GM23338 (cell line): ENCODE measurements at regions not wholly inside any gene's neighbourhood (a gene's known extent, or its start where the extent isn't known, plus 50 kb on each side); places are given as distances from the start of the nearest gene placed in this dataset.

ENCODE experiments used
- ATAC-seq: fragments of 200-7000 bp; cut with Tn5 transposase; 3 replicates; pipeline ENCODE4 v1.9.1; 2020
- DNase-seq: peaks from one replicate; pipeline ENCODE4 v3.0.0-alpha.2; 2015; ENCODE audit warnings: low spot score
- H2AFZ ChIP-seq: fragments of 200-600 bp; sonication (generic); 2 replicates; pipeline ENCODE4 v1.8.0; 2016; ENCODE audit warnings: antibody characterized with exemption, mild to moderate bottlenecking, moderate library complexity
- H3F3A ChIP-seq: fragments of 200-600 bp; sonication (generic); replicated peaks from 2 replicates; pipeline ENCODE4 v1.8.0; 2017; ENCODE audit warnings: antibody characterized with exemption, mixed run types, low read depth
- H3K27ac ChIP-seq: fragments of 200-600 bp; sonication (generic); 2 replicates; pipeline ENCODE4 v1.6.1; 2016; ENCODE audit warnings: low read depth
- H3K27me3 ChIP-seq: fragments of 200-600 bp; sonication (generic); 2 replicates; pipeline ENCODE4 v1.8.0; 2016; ENCODE audit warnings: mild to moderate bottlenecking, mixed run types, moderate library complexity; ENCODE audit not compliant: insufficient read depth
- H3K36me3 ChIP-seq: fragments of 200-600 bp; sonication (generic); 2 replicates; pipeline ENCODE4 v1.8.0; 2016; ENCODE audit warnings: mild to moderate bottlenecking; ENCODE audit not compliant: insufficient read depth
- H3K4me1 ChIP-seq: fragments of 200-600 bp; sonication (generic); 2 replicates; pipeline ENCODE4 v1.8.0; 2016; ENCODE audit warnings: mild to moderate bottlenecking, moderate library complexity; ENCODE audit not compliant: insufficient read depth
- H3K4me2 ChIP-seq: fragments of 200-600 bp; sonication (generic); 2 replicates; pipeline ENCODE4 v1.7.1; 2017; ENCODE audit warnings: mixed run types
- H3K4me3 ChIP-seq: fragments of 200-600 bp; sonication (generic); 2 replicates; pipeline ENCODE4 v1.6.1; 2016; ENCODE audit warnings: mixed run types
- H3K79me2 ChIP-seq: fragments of 200-600 bp; sonication (generic); replicated peaks from 2 replicates; pipeline ENCODE4 v1.8.0; 2017; ENCODE audit warnings: mild to moderate bottlenecking; ENCODE audit not compliant: insufficient read depth
- H3K9me2 ChIP-seq: fragments of 200-600 bp; sonication (generic); 2 replicates; pipeline ENCODE4 v1.8.0; 2017; ENCODE audit not compliant: insufficient read depth
- H4K20me1 ChIP-seq: fragments of 200-600 bp; sonication (generic); replicated peaks from 2 replicates; pipeline ENCODE4 v1.8.0; 2017; ENCODE audit warnings: mild to moderate bottlenecking; ENCODE audit not compliant: insufficient read depth
- H3K27ac Mint-ChIP-seq: 2 replicates; pipeline ENCODE4 v1.8.0; 2020; ENCODE audit warnings: inconsistent platforms, mild to moderate bottlenecking, moderate library complexity, mixed read lengths
- H3K27me3 Mint-ChIP-seq: 3 replicates; pipeline ENCODE4 v1.8.0; 2022; ENCODE audit warnings: low read depth, mild to moderate bottlenecking, moderate library complexity, mixed read lengths, inconsistent platforms; ENCODE audit not compliant: insufficient read depth, poor library complexity
- H3K36me3 Mint-ChIP-seq: 3 replicates; pipeline ENCODE4 v1.8.0; 2021; ENCODE audit warnings: low read depth, mild to moderate bottlenecking, inconsistent platforms, moderate library complexity, mixed read lengths
- H3K4me1 Mint-ChIP-seq: 3 replicates; pipeline ENCODE4 v1.8.0; 2020; ENCODE audit warnings: mild to moderate bottlenecking, inconsistent platforms, mixed read lengths
- H3K4me3 Mint-ChIP-seq: 3 replicates; pipeline ENCODE4 v1.8.0; 2021; ENCODE audit warnings: moderate library complexity, mild to moderate bottlenecking, inconsistent platforms, mixed read lengths
- H3K9me3 Mint-ChIP-seq: 3 replicates; pipeline ENCODE4 v1.8.0; 2020; ENCODE audit warnings: moderate library complexity, mild to moderate bottlenecking, inconsistent platforms, mixed read lengths
- CREB1 ChIP-seq: fragments of 250-450 bp; sonication (Bioruptor Pico); IDR thresholded peaks from 2 replicates; pipeline ENCODE4 v1.5.0; 2020; ENCODE audit warnings: low read depth, mild to moderate bottlenecking, moderate library complexity
- CTCF ChIP-seq, 2 experiments: fragments of 200-600 bp in 1 of 2; sonication (generic) in 1 of 2; conservative IDR thresholded peaks; 2 replicates each; pipeline versions ENCODE4 v1.5.1 to v1.6.1; 2016 to 2017; ENCODE audit warnings: antibody characterized with exemption in 2 of 2, low read depth in 2 of 2, mild to moderate bottlenecking in 2 of 2, moderate library complexity in 1 of 2
- ETS1 ChIP-seq: IDR thresholded peaks from 2 replicates; pipeline ENCODE4 v1.6.1; 2016; ENCODE audit warnings: antibody characterized with exemption
- EZH2 ChIP-seq: fragments of 200-600 bp; sonication (generic); IDR thresholded peaks from one replicate; pipeline ENCODE4 v1.8.0; 2017; ENCODE audit warnings: antibody characterized with exemption, mild to moderate bottlenecking, low read depth; ENCODE audit not compliant: unreplicated experiment
- EZH2phosphoT487 ChIP-seq: fragments of 200-600 bp; sonication (generic); IDR thresholded peaks from one replicate; pipeline ENCODE4 v1.8.1; 2018; ENCODE audit warnings: antibody characterized with exemption; ENCODE audit not compliant: unreplicated experiment
- JUNB ChIP-seq: IDR thresholded peaks from one replicate; pipeline ENCODE4 v1.6.1; 2016; ENCODE audit warnings: antibody characterized with exemption; ENCODE audit not compliant: unreplicated experiment
- NANOG ChIP-seq: IDR thresholded peaks from 2 replicates; pipeline ENCODE4 v1.6.1; 2016; ENCODE audit warnings: antibody characterized with exemption, borderline replicate concordance
- POLR2AphosphoS5 ChIP-seq: IDR thresholded peaks from 2 replicates; pipeline ENCODE4 v1.6.1; 2016; ENCODE audit warnings: antibody characterized with exemption, low read depth
- REST ChIP-seq: IDR thresholded peaks from one replicate; pipeline ENCODE4 v1.6.1; 2018; ENCODE audit warnings: antibody characterized with exemption; ENCODE audit not compliant: unreplicated experiment
- STAT1 ChIP-seq: IDR thresholded peaks from one replicate; pipeline ENCODE4 v1.6.1; 2016; ENCODE audit warnings: antibody characterized with exemption; ENCODE audit not compliant: unreplicated experiment
- ZNF114 ChIP-seq: fragments of 250-450 bp; sonication (Bioruptor Pico); IDR thresholded peaks from 2 replicates; pipeline ENCODE4 v1.5.0; 2020; ENCODE audit warnings: mild to moderate bottlenecking, moderate library complexity
- ZNF331 ChIP-seq: fragments of 250-450 bp; sonication (Bioruptor Pico); IDR thresholded peaks from 2 replicates; pipeline ENCODE4 v1.5.0; 2020; ENCODE audit warnings: low read depth, mild to moderate bottlenecking, moderate library complexity
- ZNF462 ChIP-seq: fragments of 250-450 bp; sonication (Bioruptor Pico); IDR thresholded peaks from 2 replicates; pipeline ENCODE4 v1.5.0; 2020; ENCODE audit warnings: mild to moderate bottlenecking, moderate library complexity

GRCh38 chr15:46316024-46316423 is 681.2 kb downstream of the SQOR start:
- ATAC-seq, result no peak
- no peak overlapping the region for H3K27ac ChIP-seq
- DNase-seq, result no peak
- H3K27me3 ChIP-seq, result no peaks in the 10 kb centered on the region
- H3F3A ChIP-seq, result no peaks in the 10 kb centered on the region
- no peak for TF ChIP-seq ZNF114 (CRISPR knock-in tag)
- no peak for TF ChIP-seq NANOG
- TF ChIP-seq REST, result no peak
- no peak for TF ChIP-seq CREB1 (CRISPR knock-in tag)
- no peak for TF ChIP-seq ETS1
- no peak for TF ChIP-seq STAT1
- no peak for TF ChIP-seq EZH2
- no peak for TF ChIP-seq CTCF (conservative IDR thresholded peaks at IDR 0.05; ENCODE audit: low read depth in 2 of 2)
- TF ChIP-seq POLR2AphosphoS5, result no peak
- no peak for TF ChIP-seq ZNF462 (CRISPR knock-in tag)
- TF ChIP-seq EZH2phosphoT487, result no peak
- no peak for TF ChIP-seq JUNB
- TF ChIP-seq ZNF331 (CRISPR knock-in tag), result no peak
- peaks cover 9% of the 10 kb centered on the region; the same call in 1 of the 2 replicates for H3K4me1 ChIP-seq
- H3K4me3 Mint-ChIP-seq, result no peak overlapping the region
- no peaks in the 10 kb centered on the region for H3K36me3 Mint-ChIP-seq
- no peaks in the 10 kb centered on the region; the same call in 1 of the 2 replicates for H3K9me2 ChIP-seq
- H4K20me1 ChIP-seq, result no peaks in the 10 kb centered on the region
- no peak overlapping the region for H3K4me2 ChIP-seq
- no peak overlapping the region for H3K4me3 ChIP-seq
- H3K79me2 ChIP-seq, result no peaks in the 10 kb centered on the region
- H3K27me3 Mint-ChIP-seq, result no peaks in the 10 kb centered on the region
- H3K36me3 ChIP-seq, result no peaks in the 10 kb centered on the region
- peaks cover 6% of the 10 kb centered on the region; the same call in 2 of the 3 replicates for H3K4me1 Mint-ChIP-seq
- H3K27ac Mint-ChIP-seq, result no peak overlapping the region
- H2AFZ ChIP-seq, result no peak overlapping the region
- peaks cover 34% of the 10 kb centered on the region for H3K9me3 Mint-ChIP-seq
